ENCODE measurements at regions not wholly inside any gene's neighbourhood (a gene's known extent, or its start where the extent isn't known, plus 50 kb on each side); places are given as distances from the start of the nearest gene placed in this dataset.

- no peak for TF ChIP-seq CTCF (IDR thresholded peaks at IDR 0.05)
- no peak for TF ChIP-seq CREM (CRISPR knock-in tag; IDR thresholded peaks at IDR 0.05)
- no peak for TF ChIP-seq ATF3 (CRISPR knock-in tag; conservative IDR thresholded peaks at IDR 0.05)
- TF ChIP-seq MLX (CRISPR knock-in tag; IDR thresholded peaks at IDR 0.05) = no peak
- no peak for TF ChIP-seq JUN (CRISPR knock-in tag; IDR thresholded peaks at IDR 0.05)
- no peak for TF ChIP-seq FOXJ3 (CRISPR knock-in tag; IDR thresholded peaks at IDR 0.05; ENCODE audit: borderline replicate concordance)
- TF ChIP-seq ATF2 (CRISPR knock-in tag; IDR thresholded peaks at IDR 0.05; ENCODE audit: borderline replicate concordance, low read depth) = no peak
- TF ChIP-seq USF2 (CRISPR knock-in tag; IDR thresholded peaks at IDR 0.05) = no peak
- no peak for TF ChIP-seq SP1 (CRISPR knock-in tag; conservative IDR thresholded peaks at IDR 0.05)
- TF ChIP-seq ZNF281 (CRISPR knock-in tag; IDR thresholded peaks at IDR 0.05) = no peak
Observed at GRCh38 chr15:47584316-47584715, 133.0 kb upstream of the SEMA6D start.

Measured in WTC11 (cell line).